ENCODE measurements at regions not wholly inside any gene's neighbourhood (a gene's known extent, or its start where the extent isn't known, plus 50 kb on each side); places are given as distances from the start of the nearest gene placed in this dataset.

DNA sequence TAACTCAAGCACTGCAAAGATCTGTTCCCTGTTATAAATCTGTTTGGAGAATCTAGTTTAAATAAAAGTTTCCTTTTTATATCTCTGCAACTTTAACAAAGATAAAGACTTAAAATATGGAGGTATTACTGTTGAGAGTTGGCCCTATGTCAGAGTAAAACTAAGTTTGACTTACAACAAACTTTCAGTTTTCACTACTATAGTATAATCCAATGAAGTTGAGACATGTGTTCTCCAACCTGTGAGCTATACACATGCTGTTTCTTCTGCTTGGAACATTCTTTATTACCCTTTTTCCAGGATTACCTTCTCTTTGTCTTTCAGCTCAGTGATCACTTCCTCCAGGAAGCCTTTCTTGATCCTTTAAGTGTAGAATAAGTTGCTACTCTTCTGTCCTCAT is 1109.3 kb downstream of the MAT2B start (continued):
- TF ChIP-seq ZC3H10 (CRISPR knock-in tag; IDR thresholded peaks at IDR 0.05) (no peak), ZNF70 (CRISPR knock-in tag; IDR thresholded peaks at IDR 0.05) (no peak), SNAI2 (CRISPR knock-in tag; IDR thresholded peaks at IDR 0.05) (no peak), ARNTL (CRISPR knock-in tag; IDR thresholded peaks at IDR 0.05; ENCODE audit: borderline replicate concordance, low read depth) (no peak), PPARA (CRISPR knock-in tag; IDR thresholded peaks at IDR 0.05; ENCODE audit: borderline replicate concordance) (no peak)
- TF ChIP-seq, protein P1, sequence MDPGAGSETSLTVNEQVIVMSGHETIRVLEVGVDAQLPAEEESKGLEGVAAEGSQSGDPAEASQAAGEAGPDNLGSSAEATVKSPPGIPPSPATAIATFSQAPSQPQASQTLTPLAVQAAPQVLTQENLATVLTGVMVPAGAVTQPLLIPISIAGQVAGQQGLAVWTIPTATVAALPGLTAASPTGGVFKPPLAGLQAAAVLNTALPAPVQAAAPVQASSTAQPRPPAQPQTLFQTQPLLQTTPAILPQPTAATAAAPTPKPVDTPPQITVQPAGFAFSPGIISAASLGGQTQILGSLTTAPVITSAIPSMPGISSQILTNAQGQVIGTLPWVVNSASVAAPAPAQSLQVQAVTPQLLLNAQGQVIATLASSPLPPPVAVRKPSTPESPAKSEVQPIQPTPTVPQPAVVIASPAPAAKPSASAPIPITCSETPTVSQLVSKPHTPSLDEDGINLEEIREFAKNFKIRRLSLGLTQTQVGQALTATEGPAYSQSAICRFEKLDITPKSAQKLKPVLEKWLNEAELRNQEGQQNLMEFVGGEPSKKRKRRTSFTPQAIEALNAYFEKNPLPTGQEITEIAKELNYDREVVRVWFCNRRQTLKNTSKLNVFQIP (CRISPR knock-in tag; IDR thresholded peaks at IDR 0.05; ENCODE audit: borderline replicate concordance, low read depth), result no peak

DNA sequence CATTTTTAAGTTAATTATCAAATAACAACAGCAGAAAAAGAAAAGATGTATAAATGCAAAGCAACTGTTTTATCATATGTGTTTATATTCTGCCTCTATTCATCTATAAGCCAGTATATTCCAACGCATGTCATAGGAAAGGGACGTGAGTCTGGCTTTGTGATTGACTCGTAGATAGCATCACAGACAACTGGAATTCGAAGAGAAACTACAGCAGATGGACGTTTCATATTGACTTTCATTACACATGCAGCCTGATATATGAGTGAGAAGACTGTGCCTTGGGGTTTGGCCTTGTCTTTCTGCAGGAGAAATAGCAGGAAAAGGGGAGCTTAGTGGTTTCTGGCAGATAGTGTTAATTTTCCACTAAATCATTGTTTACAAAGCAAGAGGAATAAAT is 1111.9 kb downstream of the MAT2B start:
- no peak for ATAC-seq
- TF ChIP-seq ZFP30 (CRISPR knock-in tag; IDR thresholded peaks at IDR 0.05), result no peak
- no peak for TF ChIP-seq ARNTL (CRISPR knock-in tag; IDR thresholded peaks at IDR 0.05; ENCODE audit: borderline replicate concordance, low read depth)
- no peak for TF ChIP-seq BACH2 (CRISPR knock-in tag; IDR thresholded peaks at IDR 0.05; ENCODE audit: borderline replicate concordance)
- TF ChIP-seq SNAI2 (CRISPR knock-in tag; IDR thresholded peaks at IDR 0.05), result no peak
- TF ChIP-seq OSR1 (CRISPR knock-in tag; IDR thresholded peaks at IDR 0.05), result no peak
- TF ChIP-seq TOX (CRISPR knock-in tag; IDR thresholded peaks at IDR 0.05; ENCODE audit: borderline replicate concordance), result no peak
- TF ChIP-seq CSDC2 (CRISPR knock-in tag; IDR thresholded peaks at IDR 0.05), result no peak
- TF ChIP-seq ISL1 (CRISPR knock-in tag; IDR thresholded peaks at IDR 0.05), result no peak
- TF ChIP-seq RARB (CRISPR knock-in tag; IDR thresholded peaks at IDR 0.05), result no peak
- TF ChIP-seq, protein P2, sequence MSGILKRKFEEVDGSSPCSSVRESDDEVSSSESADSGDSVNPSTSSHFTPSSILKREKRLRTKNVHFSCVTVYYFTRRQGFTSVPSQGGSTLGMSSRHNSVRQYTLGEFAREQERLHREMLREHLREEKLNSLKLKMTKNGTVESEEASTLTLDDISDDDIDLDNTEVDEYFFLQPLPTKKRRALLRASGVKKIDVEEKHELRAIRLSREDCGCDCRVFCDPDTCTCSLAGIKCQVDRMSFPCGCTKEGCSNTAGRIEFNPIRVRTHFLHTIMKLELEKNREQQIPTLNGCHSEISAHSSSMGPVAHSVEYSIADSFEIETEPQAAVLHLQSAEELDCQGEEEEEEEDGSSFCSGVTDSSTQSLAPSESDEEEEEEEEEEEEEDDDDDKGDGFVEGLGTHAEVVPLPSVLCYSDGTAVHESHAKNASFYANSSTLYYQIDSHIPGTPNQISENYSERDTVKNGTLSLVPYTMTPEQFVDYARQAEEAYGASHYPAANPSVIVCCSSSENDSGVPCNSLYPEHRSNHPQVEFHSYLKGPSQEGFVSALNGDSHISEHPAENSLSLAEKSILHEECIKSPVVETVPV (CRISPR knock-in tag; IDR thresholded peaks at IDR 0.05), result no peak

DNA sequence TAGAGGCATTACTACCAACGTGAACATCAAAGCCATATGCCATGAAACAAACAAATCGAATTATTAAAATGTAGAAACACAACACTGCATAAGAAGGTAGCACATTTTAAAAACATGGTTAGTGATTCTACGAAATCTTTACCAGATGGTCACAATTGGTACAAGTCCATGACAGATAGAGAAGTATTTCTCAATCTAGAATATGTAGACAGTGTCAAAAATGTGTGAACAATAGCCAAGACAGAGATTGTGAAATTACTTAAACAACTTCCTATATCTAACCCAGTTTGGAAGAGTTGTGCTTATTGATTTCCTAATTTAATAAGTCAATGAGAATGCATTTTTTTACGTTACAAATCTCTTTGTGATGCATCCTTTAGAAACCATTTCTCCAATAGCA is 1121.6 kb downstream of the MAT2B start:
- no peak for ATAC-seq
- no peak for TF ChIP-seq SNAI2 (CRISPR knock-in tag; IDR thresholded peaks at IDR 0.05)

DNA sequence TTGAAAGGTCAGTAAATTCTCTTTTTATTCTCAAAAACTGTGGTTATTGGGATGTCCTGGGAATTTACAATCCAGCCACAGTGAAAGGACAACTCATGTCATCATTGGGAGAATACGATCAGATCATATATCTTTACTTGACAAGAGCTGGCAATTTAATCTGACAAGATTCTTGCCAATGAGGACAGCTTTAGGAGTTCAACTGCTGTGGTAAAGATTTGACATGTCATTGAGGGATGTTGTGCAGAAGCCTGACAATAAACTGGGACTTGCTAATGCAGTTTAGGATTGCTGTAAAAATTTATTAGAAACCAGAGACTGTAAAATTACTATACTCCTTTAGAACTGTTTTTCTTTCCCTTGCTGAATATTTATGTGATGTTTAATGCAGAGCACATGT is 1131.0 kb downstream of the MAT2B start:
- ATAC-seq, result no peak
- TF ChIP-seq ISL1 (CRISPR knock-in tag; IDR thresholded peaks at IDR 0.05) (peak; percentile 25; the same call in 1 of the 2 replicates), TOX (CRISPR knock-in tag; IDR thresholded peaks at IDR 0.05; ENCODE audit: borderline replicate concordance) (no peak)

DNA sequence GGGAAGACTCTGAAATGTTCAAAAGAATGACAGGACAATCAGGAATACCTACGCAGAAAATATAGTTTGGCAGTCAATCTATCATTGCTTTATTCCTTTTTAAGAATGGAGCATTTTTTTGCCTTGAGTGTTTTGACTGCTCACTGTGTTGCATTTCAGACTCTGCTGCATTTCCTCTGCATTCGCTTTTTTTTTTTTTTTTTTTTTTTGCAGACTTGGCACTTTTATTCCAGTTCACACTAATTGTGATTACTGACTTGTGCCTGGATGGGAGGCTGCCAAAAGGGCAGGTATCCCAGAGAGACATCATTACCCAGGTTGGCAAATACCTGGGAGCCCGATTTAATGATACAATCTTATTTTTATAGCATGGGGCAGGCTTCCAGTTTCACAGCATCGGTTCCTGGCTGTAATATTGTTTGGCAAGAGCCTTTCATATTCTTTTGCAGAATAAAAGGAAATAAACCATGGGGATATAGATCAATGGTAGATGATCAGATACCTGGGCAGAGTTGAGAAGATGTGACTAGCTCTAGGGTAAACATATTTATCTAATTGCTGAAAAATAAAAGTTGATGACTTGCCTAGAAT is 1132.6 kb downstream of the MAT2B start:
- TF ChIP-seq, protein P3, sequence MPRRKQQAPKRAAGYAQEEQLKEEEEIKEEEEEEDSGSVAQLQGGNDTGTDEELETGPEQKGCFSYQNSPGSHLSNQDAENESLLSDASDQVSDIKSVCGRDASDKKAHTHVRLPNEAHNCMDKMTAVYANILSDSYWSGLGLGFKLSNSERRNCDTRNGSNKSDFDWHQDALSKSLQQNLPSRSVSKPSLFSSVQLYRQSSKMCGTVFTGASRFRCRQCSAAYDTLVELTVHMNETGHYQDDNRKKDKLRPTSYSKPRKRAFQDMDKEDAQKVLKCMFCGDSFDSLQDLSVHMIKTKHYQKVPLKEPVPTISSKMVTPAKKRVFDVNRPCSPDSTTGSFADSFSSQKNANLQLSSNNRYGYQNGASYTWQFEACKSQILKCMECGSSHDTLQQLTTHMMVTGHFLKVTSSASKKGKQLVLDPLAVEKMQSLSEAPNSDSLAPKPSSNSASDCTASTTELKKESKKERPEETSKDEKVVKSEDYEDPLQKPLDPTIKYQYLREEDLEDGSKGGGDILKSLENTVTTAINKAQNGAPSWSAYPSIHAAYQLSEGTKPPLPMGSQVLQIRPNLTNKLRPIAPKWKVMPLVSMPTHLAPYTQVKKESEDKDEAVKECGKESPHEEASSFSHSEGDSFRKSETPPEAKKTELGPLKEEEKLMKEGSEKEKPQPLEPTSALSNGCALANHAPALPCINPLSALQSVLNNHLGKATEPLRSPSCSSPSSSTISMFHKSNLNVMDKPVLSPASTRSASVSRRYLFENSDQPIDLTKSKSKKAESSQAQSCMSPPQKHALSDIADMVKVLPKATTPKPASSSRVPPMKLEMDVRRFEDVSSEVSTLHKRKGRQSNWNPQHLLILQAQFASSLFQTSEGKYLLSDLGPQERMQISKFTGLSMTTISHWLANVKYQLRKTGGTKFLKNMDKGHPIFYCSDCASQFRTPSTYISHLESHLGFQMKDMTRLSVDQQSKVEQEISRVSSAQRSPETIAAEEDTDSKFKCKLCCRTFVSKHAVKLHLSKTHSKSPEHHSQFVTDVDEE (CRISPR knock-in tag; IDR thresholded peaks at IDR 0.05), result no peak
- no peak for ATAC-seq

DNA sequence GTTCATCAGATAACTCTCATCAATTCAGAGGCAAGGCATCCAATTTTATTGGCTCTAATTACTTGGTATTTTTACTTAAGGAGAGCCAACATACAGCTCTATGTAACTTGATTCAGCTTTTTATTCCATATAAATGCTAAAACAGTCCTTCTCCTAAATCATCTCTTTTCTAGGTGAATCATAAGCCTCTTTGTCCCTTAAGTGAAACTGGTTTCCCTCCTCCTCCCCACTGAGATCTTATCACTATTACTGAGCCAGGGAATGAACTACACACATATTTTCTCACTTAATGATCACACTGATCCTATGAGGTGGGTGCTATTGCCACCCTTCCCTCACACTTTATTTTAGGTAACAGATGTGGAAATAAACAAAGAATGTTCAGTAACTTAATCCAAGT is 1143.8 kb downstream of the MAT2B start:
- TF ChIP-seq ISL1 (CRISPR knock-in tag; IDR thresholded peaks at IDR 0.05) (peak; percentile 79), ZNF70 (CRISPR knock-in tag; IDR thresholded peaks at IDR 0.05) (no peak), CSDC2 (CRISPR knock-in tag; IDR thresholded peaks at IDR 0.05) (no peak)
- TF ChIP-seq, protein P4, sequence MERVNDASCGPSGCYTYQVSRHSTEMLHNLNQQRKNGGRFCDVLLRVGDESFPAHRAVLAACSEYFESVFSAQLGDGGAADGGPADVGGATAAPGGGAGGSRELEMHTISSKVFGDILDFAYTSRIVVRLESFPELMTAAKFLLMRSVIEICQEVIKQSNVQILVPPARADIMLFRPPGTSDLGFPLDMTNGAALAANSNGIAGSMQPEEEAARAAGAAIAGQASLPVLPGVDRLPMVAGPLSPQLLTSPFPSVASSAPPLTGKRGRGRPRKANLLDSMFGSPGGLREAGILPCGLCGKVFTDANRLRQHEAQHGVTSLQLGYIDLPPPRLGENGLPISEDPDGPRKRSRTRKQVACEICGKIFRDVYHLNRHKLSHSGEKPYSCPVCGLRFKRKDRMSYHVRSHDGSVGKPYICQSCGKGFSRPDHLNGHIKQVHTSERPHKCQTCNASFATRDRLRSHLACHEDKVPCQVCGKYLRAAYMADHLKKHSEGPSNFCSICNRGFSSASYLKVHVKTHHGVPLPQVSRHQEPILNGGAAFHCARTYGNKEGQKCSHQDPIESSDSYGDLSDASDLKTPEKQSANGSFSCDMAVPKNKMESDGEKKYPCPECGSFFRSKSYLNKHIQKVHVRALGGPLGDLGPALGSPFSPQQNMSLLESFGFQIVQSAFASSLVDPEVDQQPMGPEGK (CRISPR knock-in tag; IDR thresholded peaks at IDR 0.05; ENCODE audit: borderline replicate concordance), result peak; percentile 43; the same call in 1 of the 2 replicates
- no peak for ATAC-seq

All from SK-N-SH treated with all-trans-retinoic acid at 6 μM for 48 hours (cell line).